HG02973 (cell line): ENCODE measurements at regions not wholly inside any gene's neighbourhood (a gene's known extent, or its start where the extent isn't known, plus 50 kb on each side); places are given as distances from the start of the nearest gene placed in this dataset.
"Not testable (repeated sequence)": the region's sequence is repeated elsewhere in the genome, so short reads cannot be mapped to it uniquely, and the experiment has no call there.

Experiments used
- ATAC-seq: cut with Tn5 transposase; IDR thresholded peaks from one replicate; pipeline ENCODE4 v1.9.1; 2021; ENCODE audit warnings: moderate library complexity; ENCODE audit not compliant: unreplicated experiment

- ATAC-seq: no peak
Measured at GRCh38 chr10:35971397-35971796, 329.3 kb upstream of the FZD8 start.

GRCh38 chr10:35963685-35964084 is 321.6 kb upstream of the FZD8 start:
- no peak for ATAC-seq

- ATAC-seq: no peak
Measured at GRCh38 chr10:35961501-35961900, 319.4 kb upstream of the FZD8 start.

- no peak for ATAC-seq
Measured at GRCh38 chr10:35959252-35959651, 317.2 kb upstream of the FZD8 start.

- not testable (repeated sequence) for ATAC-seq
Measured at GRCh38 chr10:35958609-35959008, 316.5 kb upstream of the FZD8 start.

GRCh38 chr10:35950701-35951100 is 308.6 kb upstream of the FZD8 start:
- no peak for ATAC-seq

GRCh38 chr10:35950226-35950625 is 308.1 kb upstream of the FZD8 start:
- ATAC-seq: no peak

GRCh38 chr10:35949811-35950211 is 307.7 kb upstream of the FZD8 start:
- no peak for ATAC-seq

- no peak for ATAC-seq
Measured at GRCh38 chr10:35946556-35946955, 304.5 kb upstream of the FZD8 start.

- ATAC-seq: no peak
Measured at GRCh38 chr10:35942057-35942456, 300.0 kb upstream of the FZD8 start.

- no peak for ATAC-seq
Measured at GRCh38 chr10:35940141-35941041, 298.3 kb upstream of the FZD8 start.

GRCh38 chr10:35938160-35938559 is 296.1 kb upstream of the FZD8 start:
- ATAC-seq: no peak

- ATAC-seq: no peak
Measured at GRCh38 chr10:35937546-35937945, 295.4 kb upstream of the FZD8 start.

- ATAC-seq: no peak
Measured at GRCh38 chr10:35934642-35934995, 292.5 kb upstream of the FZD8 start.

GRCh38 chr10:35933940-35934641 is 292.0 kb upstream of the FZD8 start:
- no peak for ATAC-seq

GRCh38 chr10:35933491-35933890 is 291.4 kb upstream of the FZD8 start:
- no peak for ATAC-seq

GRCh38 chr10:35929962-35930361 is 287.9 kb upstream of the FZD8 start:
- ATAC-seq: not testable (repeated sequence)

GRCh38 chr10:35928748-35929147 is 286.7 kb upstream of the FZD8 start:
- no peak for ATAC-seq

GRCh38 chr10:35927990-35928488 is 285.9 kb upstream of the FZD8 start:
- ATAC-seq: no peak

GRCh38 chr10:35927341-35927740 is 285.2 kb upstream of the FZD8 start:
- no peak for ATAC-seq

GRCh38 chr10:35926846-35927245 is 284.8 kb upstream of the FZD8 start:
- no peak for ATAC-seq

GRCh38 chr10:35925493-35925892 is 283.4 kb upstream of the FZD8 start:
- ATAC-seq: no peak
